SK-N-SH treated with all-trans-retinoic acid at 6 μM for 48 hours (cell line): ENCODE measurements at regions not wholly inside any gene's neighbourhood (a gene's known extent, or its start where the extent isn't known, plus 50 kb on each side); places are given as distances from the start of the nearest gene placed in this dataset.

Experiments used
- ATAC-seq: fragments of 200-7000 bp; cut with Tn5 transposase; 3 replicates; pipeline ENCODE4 v1.9.1; 2020; ENCODE audit warnings: mild to moderate bottlenecking, moderate library complexity
- BACH2 ChIP-seq: fragments of 250-450 bp; sonication (Bioruptor Pico); IDR thresholded peaks from 2 replicates; pipeline ENCODE4 v1.9.0; 2021; ENCODE audit warnings: mild to moderate bottlenecking, borderline replicate concordance
- CSRNP3 ChIP-seq: fragments of 250-450 bp; sonication (Bioruptor Pico); IDR thresholded peaks from 2 replicates; pipeline ENCODE4 v1.5.1; 2021; ENCODE audit warnings: mild to moderate bottlenecking, moderate library complexity
- GLIS3 ChIP-seq: fragments of 250-450 bp; sonication (Bioruptor Pico); IDR thresholded peaks from 2 replicates; pipeline ENCODE4 v1.5.0; 2020; ENCODE audit warnings: mild to moderate bottlenecking, moderate library complexity
- OSR1 ChIP-seq: fragments of 250-450 bp; sonication (Bioruptor Pico); IDR thresholded peaks from 2 replicates; pipeline ENCODE4 v1.8.0; 2022; ENCODE audit warnings: moderate library complexity, mild to moderate bottlenecking, inconsistent platforms
- PPARA ChIP-seq: fragments of 250-450 bp; sonication (Bioruptor Pico); IDR thresholded peaks from 2 replicates; pipeline ENCODE4 v1.5.0; 2020; ENCODE audit warnings: mild to moderate bottlenecking, borderline replicate concordance
- RARB ChIP-seq: fragments of 250-450 bp; sonication (Bioruptor Pico); IDR thresholded peaks from 2 replicates; pipeline ENCODE4 v1.8.0; 2021; ENCODE audit warnings: mild to moderate bottlenecking, moderate library complexity
- SNAI2 ChIP-seq: fragments of 250-450 bp; sonication (Bioruptor Pico); IDR thresholded peaks from 2 replicates; pipeline ENCODE4 v1.5.0; 2020; ENCODE audit warnings: mild to moderate bottlenecking, moderate library complexity
- TCF4 ChIP-seq: fragments of 250-450 bp; sonication (Bioruptor Pico); IDR thresholded peaks from 2 replicates; pipeline ENCODE4 v1.8.0; 2021; ENCODE audit warnings: mild to moderate bottlenecking, moderate library complexity, borderline replicate concordance
- TOX ChIP-seq: fragments of 250-450 bp; sonication (Bioruptor Pico); IDR thresholded peaks from 2 replicates; pipeline ENCODE4 v1.8.0; 2021; ENCODE audit warnings: mild to moderate bottlenecking, moderate library complexity, borderline replicate concordance
- ZC3H10 ChIP-seq: fragments of 250-450 bp; sonication (Bioruptor Pico); IDR thresholded peaks from 2 replicates; pipeline ENCODE4 v1.5.1; 2021; ENCODE audit warnings: mild to moderate bottlenecking, moderate library complexity
- ZFP3 ChIP-seq: fragments of 250-450 bp; sonication (Bioruptor Pico); IDR thresholded peaks from 2 replicates; pipeline ENCODE4 v1.5.0; 2020; ENCODE audit warnings: mild to moderate bottlenecking, moderate library complexity
- ZFP30 ChIP-seq: fragments of 450-650 bp; formaldehyde crosslinking; IDR thresholded peaks from 2 replicates; pipeline ENCODE4 v1.5.0; 2022; ENCODE audit warnings: mild to moderate bottlenecking, moderate library complexity
- ZNF565 ChIP-seq: fragments of 450-650 bp; formaldehyde crosslinking; conservative IDR thresholded peaks from 2 replicates; pipeline ENCODE4 v1.5.0; 2020; ENCODE audit warnings: low read depth, mild to moderate bottlenecking, moderate library complexity
- TF ChIP-seq, protein P1 (sequence below): fragments of 250-450 bp; sonication (Bioruptor Pico); IDR thresholded peaks from 2 replicates; pipeline ENCODE4 v1.5.0; 2020; ENCODE audit warnings: mild to moderate bottlenecking, moderate library complexity
- TF ChIP-seq, protein P2 (sequence below): fragments of 250-450 bp; sonication (Bioruptor Pico); IDR thresholded peaks from 2 replicates; pipeline ENCODE4 v1.8.0; 2021; ENCODE audit warnings: low read depth, mild to moderate bottlenecking, moderate library complexity, borderline replicate concordance
- TF ChIP-seq, protein P3 (sequence below): fragments of 250-450 bp; sonication (Bioruptor Pico); IDR thresholded peaks from 2 replicates; pipeline ENCODE4 v1.5.1; 2020; ENCODE audit warnings: low read depth, mild to moderate bottlenecking, moderate library complexity
- TF ChIP-seq, protein P4 (sequence below): fragments of 250-450 bp; sonication (Bioruptor Pico); IDR thresholded peaks from 2 replicates; pipeline ENCODE4 v1.8.0; 2020; ENCODE audit warnings: mild to moderate bottlenecking, moderate library complexity, borderline replicate concordance

DNA sequence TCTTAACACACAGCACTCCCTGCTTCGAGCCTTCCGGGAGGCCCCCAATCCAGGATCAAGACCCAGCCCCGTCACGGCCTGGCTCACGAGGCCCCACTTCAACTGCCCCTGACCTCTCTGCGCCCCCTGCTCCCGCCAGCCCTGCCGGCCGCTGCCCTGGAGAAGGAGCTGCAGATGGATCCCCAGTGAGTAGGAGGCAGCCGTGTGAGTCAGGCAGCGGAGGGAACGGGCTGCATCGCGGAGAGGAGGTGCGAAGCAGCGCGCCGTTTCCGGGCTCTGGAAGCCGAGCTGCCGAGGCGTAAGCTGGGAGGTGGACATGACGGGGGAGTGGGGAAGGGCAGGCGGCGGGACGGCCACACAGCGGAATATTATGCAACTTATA, 133.4 kb downstream of the TPRA1 start (continued):
- TF ChIP-seq, protein P1, sequence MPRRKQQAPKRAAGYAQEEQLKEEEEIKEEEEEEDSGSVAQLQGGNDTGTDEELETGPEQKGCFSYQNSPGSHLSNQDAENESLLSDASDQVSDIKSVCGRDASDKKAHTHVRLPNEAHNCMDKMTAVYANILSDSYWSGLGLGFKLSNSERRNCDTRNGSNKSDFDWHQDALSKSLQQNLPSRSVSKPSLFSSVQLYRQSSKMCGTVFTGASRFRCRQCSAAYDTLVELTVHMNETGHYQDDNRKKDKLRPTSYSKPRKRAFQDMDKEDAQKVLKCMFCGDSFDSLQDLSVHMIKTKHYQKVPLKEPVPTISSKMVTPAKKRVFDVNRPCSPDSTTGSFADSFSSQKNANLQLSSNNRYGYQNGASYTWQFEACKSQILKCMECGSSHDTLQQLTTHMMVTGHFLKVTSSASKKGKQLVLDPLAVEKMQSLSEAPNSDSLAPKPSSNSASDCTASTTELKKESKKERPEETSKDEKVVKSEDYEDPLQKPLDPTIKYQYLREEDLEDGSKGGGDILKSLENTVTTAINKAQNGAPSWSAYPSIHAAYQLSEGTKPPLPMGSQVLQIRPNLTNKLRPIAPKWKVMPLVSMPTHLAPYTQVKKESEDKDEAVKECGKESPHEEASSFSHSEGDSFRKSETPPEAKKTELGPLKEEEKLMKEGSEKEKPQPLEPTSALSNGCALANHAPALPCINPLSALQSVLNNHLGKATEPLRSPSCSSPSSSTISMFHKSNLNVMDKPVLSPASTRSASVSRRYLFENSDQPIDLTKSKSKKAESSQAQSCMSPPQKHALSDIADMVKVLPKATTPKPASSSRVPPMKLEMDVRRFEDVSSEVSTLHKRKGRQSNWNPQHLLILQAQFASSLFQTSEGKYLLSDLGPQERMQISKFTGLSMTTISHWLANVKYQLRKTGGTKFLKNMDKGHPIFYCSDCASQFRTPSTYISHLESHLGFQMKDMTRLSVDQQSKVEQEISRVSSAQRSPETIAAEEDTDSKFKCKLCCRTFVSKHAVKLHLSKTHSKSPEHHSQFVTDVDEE (CRISPR knock-in tag) = no peak
- TF ChIP-seq ZNF565 (CRISPR knock-in tag) = no peak
- TF ChIP-seq, all 23 proteins: peak for 0

DNA sequence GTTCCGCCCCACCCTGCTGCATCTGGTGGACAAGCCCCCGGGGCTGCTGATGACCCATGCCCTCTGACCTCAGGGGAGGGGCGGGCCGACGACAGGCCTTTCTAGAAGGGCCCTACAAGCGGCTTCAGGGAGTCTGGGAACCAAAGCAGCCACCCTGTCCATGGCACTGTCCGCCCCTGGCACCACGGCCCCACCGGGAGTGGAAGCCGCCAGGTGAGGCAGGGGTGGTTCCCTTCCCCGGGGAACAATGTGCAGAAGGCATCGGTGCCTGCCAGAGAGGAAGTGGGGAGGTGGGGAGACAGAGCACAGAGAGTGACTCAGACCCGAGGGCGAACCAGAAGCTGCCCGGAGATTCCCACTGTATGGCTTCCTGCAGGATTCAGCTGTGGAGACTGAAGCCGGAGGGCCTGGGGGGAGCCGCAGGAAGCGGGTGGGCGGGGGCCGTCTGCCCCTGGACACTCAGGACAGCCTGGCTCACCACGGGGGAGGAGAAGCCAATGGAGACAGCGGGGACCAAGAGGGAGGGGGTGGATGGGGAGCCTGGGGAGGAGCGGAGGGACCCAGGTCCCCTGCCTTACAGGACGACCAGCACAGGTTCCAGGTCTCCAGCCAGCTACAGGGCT, 134.0 kb downstream of the TPRA1 start:
- ATAC-seq = peak; percentile 61
- TF ChIP-seq PPARA (CRISPR knock-in tag) (no peak), SNAI2 (no peak), ZFP3 (CRISPR knock-in tag) (no peak), CSRNP3 (CRISPR knock-in tag) (no peak), OSR1 (CRISPR knock-in tag) (no peak)
- TF ChIP-seq, protein P2, sequence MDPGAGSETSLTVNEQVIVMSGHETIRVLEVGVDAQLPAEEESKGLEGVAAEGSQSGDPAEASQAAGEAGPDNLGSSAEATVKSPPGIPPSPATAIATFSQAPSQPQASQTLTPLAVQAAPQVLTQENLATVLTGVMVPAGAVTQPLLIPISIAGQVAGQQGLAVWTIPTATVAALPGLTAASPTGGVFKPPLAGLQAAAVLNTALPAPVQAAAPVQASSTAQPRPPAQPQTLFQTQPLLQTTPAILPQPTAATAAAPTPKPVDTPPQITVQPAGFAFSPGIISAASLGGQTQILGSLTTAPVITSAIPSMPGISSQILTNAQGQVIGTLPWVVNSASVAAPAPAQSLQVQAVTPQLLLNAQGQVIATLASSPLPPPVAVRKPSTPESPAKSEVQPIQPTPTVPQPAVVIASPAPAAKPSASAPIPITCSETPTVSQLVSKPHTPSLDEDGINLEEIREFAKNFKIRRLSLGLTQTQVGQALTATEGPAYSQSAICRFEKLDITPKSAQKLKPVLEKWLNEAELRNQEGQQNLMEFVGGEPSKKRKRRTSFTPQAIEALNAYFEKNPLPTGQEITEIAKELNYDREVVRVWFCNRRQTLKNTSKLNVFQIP (CRISPR knock-in tag) = no peak
- TF ChIP-seq, protein P3, sequence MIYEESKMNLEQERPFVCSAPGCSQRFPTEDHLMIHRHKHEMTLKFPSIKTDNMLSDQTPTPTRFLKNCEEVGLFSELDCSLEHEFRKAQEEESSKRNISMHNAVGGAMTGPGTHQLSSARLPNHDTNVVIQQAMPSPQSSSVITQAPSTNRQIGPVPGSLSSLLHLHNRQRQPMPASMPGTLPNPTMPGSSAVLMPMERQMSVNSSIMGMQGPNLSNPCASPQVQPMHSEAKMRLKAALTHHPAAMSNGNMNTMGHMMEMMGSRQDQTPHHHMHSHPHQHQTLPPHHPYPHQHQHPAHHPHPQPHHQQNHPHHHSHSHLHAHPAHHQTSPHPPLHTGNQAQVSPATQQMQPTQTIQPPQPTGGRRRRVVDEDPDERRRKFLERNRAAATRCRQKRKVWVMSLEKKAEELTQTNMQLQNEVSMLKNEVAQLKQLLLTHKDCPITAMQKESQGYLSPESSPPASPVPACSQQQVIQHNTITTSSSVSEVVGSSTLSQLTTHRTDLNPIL (CRISPR knock-in tag) = no peak

GRCh38 chr3:127455541-127456450, 134.7 kb downstream of the TPRA1 start:
- peak; percentile 98 for ATAC-seq
- no peak for TF ChIP-seq GLIS3
- no peak for TF ChIP-seq ZFP3 (CRISPR knock-in tag)
- TF ChIP-seq, protein P1 (CRISPR knock-in tag) = no peak
- TF ChIP-seq, all 23 proteins: peak for 0

GRCh38 chr3:127454968-127455367, 135.6 kb downstream of the TPRA1 start:
- TF ChIP-seq SNAI2 = no peak
- no peak for TF ChIP-seq PPARA (CRISPR knock-in tag)
- TF ChIP-seq TOX = no peak
- no peak for TF ChIP-seq BACH2 (CRISPR knock-in tag)
- TF ChIP-seq ZC3H10 (CRISPR knock-in tag) = no peak
- TF ChIP-seq, protein P4, sequence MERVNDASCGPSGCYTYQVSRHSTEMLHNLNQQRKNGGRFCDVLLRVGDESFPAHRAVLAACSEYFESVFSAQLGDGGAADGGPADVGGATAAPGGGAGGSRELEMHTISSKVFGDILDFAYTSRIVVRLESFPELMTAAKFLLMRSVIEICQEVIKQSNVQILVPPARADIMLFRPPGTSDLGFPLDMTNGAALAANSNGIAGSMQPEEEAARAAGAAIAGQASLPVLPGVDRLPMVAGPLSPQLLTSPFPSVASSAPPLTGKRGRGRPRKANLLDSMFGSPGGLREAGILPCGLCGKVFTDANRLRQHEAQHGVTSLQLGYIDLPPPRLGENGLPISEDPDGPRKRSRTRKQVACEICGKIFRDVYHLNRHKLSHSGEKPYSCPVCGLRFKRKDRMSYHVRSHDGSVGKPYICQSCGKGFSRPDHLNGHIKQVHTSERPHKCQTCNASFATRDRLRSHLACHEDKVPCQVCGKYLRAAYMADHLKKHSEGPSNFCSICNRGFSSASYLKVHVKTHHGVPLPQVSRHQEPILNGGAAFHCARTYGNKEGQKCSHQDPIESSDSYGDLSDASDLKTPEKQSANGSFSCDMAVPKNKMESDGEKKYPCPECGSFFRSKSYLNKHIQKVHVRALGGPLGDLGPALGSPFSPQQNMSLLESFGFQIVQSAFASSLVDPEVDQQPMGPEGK (CRISPR knock-in tag) = no peak
- TF ChIP-seq TCF4 (CRISPR knock-in tag) = no peak
- no peak for TF ChIP-seq GLIS3
- TF ChIP-seq, protein P1 (CRISPR knock-in tag) = no peak
- TF ChIP-seq ZNF565 (CRISPR knock-in tag) = no peak
- no peak for TF ChIP-seq OSR1 (CRISPR knock-in tag)
- no peak for TF ChIP-seq RARB (CRISPR knock-in tag)
- TF ChIP-seq ZFP30 (CRISPR knock-in tag) = no peak
- no peak for TF ChIP-seq ZFP3 (CRISPR knock-in tag)
- no peak for ATAC-seq
